GM10248 (cell line): ENCODE measurements at regions not wholly inside any gene's neighbourhood (a gene's known extent, or its start where the extent isn't known, plus 50 kb on each side); places are given as distances from the start of the nearest gene placed in this dataset.

Source experiments
- CTCF ChIA-PET: fragments of 300-600 bp; sonication (Branson Sonifier 250); formaldehyde crosslinking; extraction: SDS; loops from one replicate; lab custom pipeline; 2021; ENCODE audit warnings: antibody characterized with exemption; lab: Yijun Ruan, JAX
- POLR2A ChIA-PET: fragments of 350-650 bp; sonication (Branson Sonifier 250); formaldehyde crosslinking; extraction: SDS; loops from one replicate; lab custom pipeline; 2020; ENCODE audit warnings: antibody characterized with exemption; lab: Yijun Ruan, JAX
- DNase-seq: peaks from one replicate; pipeline ENCODE4 v3.0.0; 2012; ENCODE audit errors: extremely low spot score
- CTCF ChIP-seq: IDR thresholded peaks from 2 replicates; pipeline ENCODE4 v1.5.1; 2012; ENCODE audit warnings: mild to moderate bottlenecking, low read depth; ENCODE audit errors: extremely low read depth, missing control alignments, control extremely low read depth

GRCh38 chr2:216557820-216558219 lies 59.2 kb downstream of the RPL37A start:
- no peak for DNase-seq
- no peak for TF ChIP-seq CTCF
- ChIA-PET CTCF (interaction anchor here (0.9 kb wide), 1 partner anchor 89 kb away, joined by 3 read pairs; no protein-coding TSS in a partner anchor), POLR2A (no interaction called here)

GRCh38 chr2:216559625-216560156 lies 61.0 kb downstream of the RPL37A start:
- no peak for TF ChIP-seq CTCF
- ChIA-PET CTCF (no interaction called here), POLR2A (no interaction called here)
- no peak for DNase-seq

GRCh38 chr2:216560838-216561270 lies 62.2 kb downstream of the RPL37A start:
- no peak for TF ChIP-seq CTCF
- no peak for DNase-seq
- CTCF ChIA-PET: no interaction called here
- POLR2A ChIA-PET: no interaction called here

DNA sequence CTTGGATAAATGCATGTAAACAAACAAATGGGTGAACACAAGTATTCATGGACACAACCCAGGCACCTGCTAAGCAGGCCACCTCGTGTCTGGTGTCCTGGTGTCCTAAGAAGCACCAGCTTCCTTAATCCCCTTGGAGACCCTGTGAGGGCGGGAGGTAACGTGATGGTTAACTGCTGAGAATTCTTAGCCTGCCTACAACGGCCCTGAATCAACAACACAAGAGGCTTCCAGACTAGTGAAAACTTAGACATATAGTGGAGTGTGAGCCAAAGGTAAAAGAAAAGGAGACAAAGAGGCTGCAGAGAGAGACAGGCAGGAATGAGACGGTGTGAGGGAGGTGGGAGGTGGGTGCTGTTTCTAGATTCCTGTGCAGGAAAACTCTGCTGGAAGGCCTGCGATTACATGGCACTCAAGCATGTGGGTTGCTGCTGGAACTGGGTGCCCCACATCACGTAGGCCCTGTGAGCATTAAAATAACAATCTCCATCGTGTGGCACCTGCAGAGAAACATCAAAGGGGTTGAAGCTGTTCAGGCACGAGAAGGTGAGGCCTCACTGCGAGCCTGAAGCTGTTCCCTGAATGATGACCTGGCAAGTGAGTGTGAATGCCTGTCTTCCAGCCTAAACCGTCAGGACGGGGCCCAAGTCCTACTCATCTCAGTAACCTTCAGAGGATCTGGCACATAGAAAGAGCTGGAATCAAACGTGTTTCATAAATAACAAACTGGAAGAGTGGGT lies 64.2 kb downstream of the RPL37A start:
- CTCF ChIA-PET: interaction anchor here (1.4 kb wide), 1 partner anchor 104 kb away, joined by 6 read pairs; no protein-coding TSS in a partner anchor

DNA sequence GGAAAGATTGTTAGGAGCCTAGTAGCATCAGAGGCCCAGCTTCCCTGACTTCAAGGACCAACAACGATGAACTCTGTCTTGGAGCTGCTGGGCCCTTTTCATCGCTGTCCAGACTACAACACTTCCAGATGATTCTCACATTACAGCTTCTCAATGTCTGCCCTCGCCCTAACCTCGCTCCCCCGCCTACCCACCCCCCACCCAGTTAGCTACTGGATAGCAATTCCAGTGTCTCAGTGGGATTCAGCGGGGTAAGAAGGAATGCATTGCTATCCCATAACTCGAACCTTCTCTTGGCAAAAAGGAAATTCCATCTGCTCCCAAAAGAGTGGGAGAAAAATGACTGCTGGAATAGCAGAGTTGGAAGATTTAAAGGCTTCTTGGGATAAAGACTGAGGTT lies 65.0 kb downstream of the RPL37A start:
- POLR2A ChIA-PET: no interaction called here
- TF ChIP-seq CTCF: no peak
- DNase-seq: no peak
- CTCF ChIA-PET: interaction anchor here (1.4 kb wide), 1 partner anchor 103 kb away, joined by 6 read pairs; no protein-coding TSS in a partner anchor

More for the DNA sequence above, 64.2 kb downstream of the RPL37A start:
- POLR2A ChIA-PET: no interaction called here
- no peak for DNase-seq
- TF ChIP-seq CTCF: no peak

- no peak for TF ChIP-seq CTCF
- ChIA-PET CTCF (interaction anchor here (0.9 kb wide), 1 partner anchor 16 kb away, joined by 3 read pairs; no protein-coding TSS in a partner anchor), POLR2A (no interaction called here)
- DNase-seq: no peak
Measured at GRCh38 chr2:216564611-216565010, 66.0 kb downstream of the RPL37A start.
